Activated CD8-positive, alpha-beta memory T cell treated with anti-CD3 and anti-CD28 coated beads, Interleukin-2, amount 50 U/mL, for 1 hour (primary cell): ENCODE measurements at regions not wholly inside any gene's neighbourhood (a gene's known extent, or its start where the extent isn't known, plus 50 kb on each side); places are given as distances from the start of the nearest gene placed in this dataset.
"Not testable (repeated sequence)": the region's sequence is repeated elsewhere in the genome, so short reads cannot be mapped to it uniquely, and the experiment has no call there.

Experiments used
- DNase-seq: peaks from one replicate; pipeline ENCODE4 v3.0.0-alpha.2; 2020; ENCODE audit errors: extremely low read depth

DNA sequence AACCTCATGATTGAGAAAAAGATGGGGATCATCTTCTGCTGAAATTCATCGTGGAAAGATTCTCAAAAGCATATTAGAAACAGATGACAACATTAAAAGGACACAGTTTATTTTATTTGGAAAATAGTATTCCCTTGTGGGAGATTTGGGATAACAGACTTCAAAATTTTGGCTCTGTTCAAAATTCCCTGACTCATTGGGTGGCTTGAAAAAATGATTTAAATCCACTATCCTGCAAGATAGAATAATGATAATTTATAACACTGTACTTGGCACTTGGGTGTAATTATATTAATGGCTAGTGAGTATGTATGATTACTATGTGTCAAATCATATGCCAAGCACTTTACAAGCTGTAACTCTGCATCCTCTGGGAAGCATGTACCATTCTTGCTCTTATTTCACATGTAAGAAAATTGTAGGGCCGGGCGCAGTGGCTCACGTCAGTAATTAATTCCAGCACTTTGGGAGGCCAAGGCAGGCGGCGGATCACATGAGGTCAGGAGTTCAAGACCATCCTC, 128.8 kb downstream of the LMNTD1 start:
- no peak for DNase-seq

DNA sequence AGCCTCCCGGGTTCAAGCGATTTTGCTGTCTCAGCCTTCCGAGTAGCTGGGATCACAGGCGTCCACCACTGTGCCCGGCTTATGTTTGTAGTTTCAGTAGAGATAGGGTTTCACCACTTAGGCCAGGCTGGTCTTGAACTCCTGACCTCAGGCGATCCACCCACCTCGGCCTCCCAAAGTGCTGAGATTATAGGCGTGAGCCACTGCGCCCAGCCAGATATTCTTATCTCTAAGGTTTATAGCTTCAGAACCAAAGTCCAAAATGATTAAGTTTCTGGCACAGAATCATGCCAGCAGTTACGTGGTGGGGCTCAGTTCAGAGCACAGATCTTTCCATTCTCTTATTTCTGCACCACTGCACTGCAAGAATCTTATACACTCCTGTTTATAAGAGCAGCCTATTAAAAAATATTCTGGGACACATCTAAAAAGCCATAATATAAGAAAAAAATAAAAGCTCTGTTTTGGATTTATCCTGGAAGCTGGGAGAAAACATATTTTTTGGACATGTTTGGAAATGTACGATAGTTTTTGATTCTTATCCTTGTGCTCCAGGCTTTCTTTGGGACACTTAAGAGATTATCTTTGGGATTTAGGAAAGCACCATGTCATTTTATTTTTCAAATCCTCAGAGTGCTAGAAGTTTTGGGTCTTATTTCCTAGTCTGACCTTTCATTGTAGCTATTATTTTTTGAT, 129.6 kb downstream of the LMNTD1 start:
- DNase-seq = no peak

DNA sequence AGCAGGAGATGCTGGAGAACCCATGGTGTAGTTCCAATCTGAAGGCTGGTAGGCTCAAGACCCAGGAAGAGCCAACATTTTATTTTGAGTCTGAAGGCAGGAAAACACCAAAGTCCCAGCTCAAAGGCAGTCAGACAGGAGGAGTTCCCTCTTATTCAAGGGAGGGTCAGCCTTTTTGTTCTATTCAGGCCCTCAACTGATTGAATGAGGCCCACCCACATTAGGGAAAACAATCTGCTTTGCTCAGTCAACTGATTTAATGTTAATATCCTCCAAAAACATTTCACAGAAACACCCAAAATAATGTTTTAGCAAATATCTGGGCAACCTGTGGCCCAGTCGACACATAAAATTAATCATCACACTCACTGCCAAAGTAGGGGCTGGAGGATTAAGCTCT, 130.8 kb downstream of the LMNTD1 start:
- no peak for DNase-seq

GRCh38 chr12:25421651-25422167, 131.4 kb downstream of the LMNTD1 start:
- DNase-seq = no peak

DNA sequence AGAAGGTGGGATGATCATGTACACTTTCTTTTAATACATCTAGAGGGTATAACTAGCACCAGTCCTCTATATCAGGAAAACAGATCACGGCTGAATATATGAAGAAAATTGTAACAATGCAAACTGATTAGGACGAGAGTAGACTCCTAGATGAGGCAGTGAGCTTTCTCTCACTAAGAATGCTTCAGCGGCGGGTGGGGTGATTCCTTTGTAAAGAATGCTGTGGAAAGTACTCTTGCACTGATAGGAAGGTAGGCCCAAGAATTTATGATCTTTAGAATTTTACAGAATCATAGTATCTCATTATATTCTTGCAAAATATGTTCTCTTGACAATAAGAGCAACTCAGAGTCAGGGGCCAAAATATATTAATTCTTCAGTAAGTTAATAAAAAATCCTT, 133.0 kb downstream of the LMNTD1 start:
- DNase-seq = no peak

DNA sequence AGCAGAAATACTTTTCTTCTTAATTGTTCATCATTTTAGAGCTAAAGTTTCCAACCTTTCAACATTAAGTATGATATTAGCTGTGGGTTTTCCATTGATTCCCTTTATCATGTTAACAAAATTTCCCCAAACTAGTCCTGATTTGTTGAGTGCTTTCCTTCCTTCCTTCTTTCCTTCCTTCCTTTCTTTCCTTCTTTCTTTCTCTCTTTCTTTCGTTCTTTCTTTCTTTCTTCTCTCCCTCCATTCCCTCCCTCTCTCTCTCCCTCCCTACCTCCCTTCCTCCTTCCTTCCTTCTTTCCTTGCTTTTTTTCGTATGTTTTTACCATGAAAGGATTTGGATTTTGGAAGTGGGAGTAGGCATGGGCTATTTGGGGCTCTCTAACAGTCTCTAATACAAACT, 133.5 kb downstream of the LMNTD1 start:
- no peak for DNase-seq

GRCh38 chr12:25417071-25417470, 136.0 kb downstream of the LMNTD1 start:
- no peak for DNase-seq

- DNase-seq = no peak
Measured at GRCh38 chr12:25416516-25416915, 136.6 kb downstream of the LMNTD1 start.

- DNase-seq = no peak
Measured at GRCh38 chr12:25415004-25415403, 138.1 kb downstream of the LMNTD1 start.

GRCh38 chr12:25412735-25413134, 140.3 kb downstream of the LMNTD1 start:
- DNase-seq = no peak

DNA sequence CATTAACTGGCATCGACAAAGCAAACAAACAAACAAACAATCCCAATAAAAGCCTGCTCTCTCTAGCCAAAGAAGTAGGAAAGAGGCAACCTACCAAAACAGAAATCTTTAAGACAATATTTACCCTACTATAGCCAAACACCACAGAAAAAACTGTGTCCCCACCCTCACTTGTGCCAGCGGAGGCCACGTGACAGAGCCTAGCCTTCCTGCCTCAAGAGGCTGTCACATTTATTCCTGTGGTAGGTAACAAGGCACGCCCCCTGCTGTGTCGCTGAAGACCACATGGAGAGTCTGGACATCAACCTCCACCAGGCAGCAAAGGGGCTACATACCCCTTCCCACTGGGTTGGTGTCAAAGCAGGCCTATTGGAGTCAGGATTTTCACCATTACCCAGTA, 148.1 kb downstream of the LMNTD1 start:
- DNase-seq = no peak

DNA sequence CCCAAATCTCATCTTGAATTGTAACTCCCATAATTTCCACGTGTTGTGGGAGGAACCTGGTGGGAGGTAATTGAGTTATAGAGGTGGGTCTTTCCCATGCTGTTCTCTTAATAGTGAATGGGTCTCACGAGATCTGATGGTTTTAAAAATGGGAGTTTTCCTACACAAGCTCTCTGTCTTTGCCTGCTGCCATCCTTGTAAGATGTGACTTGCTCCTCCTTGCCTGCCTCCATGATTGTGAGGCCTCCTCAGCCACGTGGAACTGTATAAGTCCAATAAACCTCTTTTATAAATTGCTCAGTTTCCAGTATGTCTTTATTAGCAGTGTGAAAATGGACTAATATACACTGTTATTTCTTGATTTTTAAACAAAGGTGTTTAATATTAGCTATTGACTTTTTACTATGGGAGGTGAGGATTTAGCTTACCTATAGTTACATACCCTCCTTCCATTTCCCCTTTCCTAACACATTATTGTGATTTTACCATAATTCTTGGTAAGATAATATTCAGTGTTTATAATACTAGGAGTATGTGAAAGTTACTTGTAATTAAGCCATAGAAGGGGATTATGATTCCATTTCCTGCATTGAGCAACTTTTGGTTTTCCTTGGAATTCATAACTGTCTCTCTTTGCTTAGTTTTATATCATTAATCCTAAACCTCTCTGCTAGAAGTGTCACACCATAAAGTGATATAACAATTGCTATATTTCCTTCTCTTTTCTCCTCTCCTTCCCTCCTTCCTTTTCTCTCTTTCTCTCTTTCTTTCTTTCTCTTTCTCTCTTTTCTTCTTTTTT, 151.0 kb upstream of the KRAS start:
- no peak for DNase-seq

DNA sequence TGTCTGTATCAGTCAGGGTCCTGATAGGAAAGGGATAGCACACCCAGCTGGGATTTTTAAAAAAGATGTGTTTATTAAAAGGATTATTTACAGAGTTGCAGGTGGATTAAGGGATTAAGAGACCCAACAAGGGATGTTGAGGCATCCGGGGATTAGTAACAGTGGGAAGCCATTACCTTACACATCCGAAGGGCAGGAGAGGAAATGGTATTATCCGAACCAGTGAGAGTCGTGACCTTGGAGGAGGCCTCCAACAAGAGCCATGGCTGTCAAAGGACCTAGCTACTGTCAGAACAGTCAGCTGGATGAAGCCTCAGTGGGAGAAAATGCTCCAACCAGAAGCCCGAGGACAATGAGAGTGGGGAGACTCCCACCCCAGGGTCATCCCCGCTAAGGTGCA, 146.3 kb upstream of the KRAS start:
- DNase-seq = no peak

DNA sequence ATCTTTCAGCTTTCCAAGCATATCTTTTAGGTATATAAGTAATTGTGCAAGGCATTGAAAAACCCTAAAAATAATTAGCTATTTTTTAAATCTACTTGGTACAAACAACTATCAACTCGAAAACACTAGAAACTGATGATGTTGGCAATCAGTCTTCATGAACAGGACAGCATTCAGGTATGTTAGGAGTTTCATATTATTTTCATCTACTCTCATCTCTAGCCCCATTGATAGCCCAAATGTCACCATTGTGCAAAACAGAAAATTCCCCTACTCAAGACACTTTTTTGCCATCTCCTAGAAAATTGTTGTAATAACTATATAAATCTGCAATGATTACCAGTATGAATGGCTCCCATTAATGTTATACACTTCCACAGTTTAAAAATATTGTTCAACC, 144.5 kb upstream of the KRAS start:
- no peak for DNase-seq

GRCh38 chr12:25394775-25395174, 144.0 kb upstream of the KRAS start:
- DNase-seq = not testable (repeated sequence)

- DNase-seq = no peak
Measured at GRCh38 chr12:25394025-25394424, 143.3 kb upstream of the KRAS start.

- DNase-seq = not testable (repeated sequence)
Measured at GRCh38 chr12:25391346-25391745, 140.6 kb upstream of the KRAS start.

DNA sequence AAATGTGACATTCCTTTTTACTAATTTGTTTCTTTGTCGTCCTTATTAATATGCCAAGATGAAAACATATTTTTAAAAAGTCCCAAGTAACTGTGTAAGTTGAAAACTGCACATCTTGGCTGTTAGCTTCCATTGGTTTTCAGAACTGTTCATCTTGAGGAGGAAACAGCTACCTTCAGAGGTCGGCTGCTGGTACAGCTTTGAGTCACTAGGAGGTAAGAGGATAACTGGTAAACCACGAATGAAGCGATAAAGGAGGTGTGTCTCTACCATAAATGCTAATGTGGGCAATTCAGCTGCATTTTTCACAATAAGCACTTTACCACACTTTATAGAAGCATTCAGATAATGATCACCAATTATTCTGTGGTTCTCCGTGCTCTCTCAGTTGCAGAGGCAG, 137.5 kb upstream of the KRAS start:
- DNase-seq = no peak

DNA sequence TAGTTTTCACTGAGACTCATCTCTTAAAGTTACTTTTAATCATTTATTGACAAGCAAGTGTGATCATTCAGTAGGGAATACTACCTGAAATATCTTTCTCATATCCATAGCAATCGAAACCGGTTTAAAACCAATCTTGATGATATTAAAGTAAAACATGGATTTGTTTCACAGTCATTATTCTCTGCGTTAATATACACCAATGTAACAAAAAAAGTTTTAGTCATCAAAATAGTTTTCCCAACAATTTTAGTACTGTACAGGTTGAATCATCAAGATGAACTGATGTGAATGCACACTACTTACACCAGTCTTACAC, 137.0 kb upstream of the KRAS start:
- DNase-seq = no peak

- peak; percentile 62 for DNase-seq
Measured at GRCh38 chr12:25386831-25387731, 136.4 kb upstream of the KRAS start.

GRCh38 chr12:25384893-25385248, 134.1 kb upstream of the KRAS start:
- DNase-seq = no peak
